NCI-H2107 treated with DMSO at 0.1 percent for 48 hours (cell line): ENCODE measurements at regions not wholly inside any gene's neighbourhood (a gene's known extent, or its start where the extent isn't known, plus 50 kb on each side); places are given as distances from the start of the nearest gene placed in this dataset.

Experiments
- DNase-seq: peaks from one replicate; lab custom pipeline; 2025; ENCODE audit not compliant: unreplicated experiment; lab: John Stamatoyannopoulos, UW

- no peak for DNase-seq
These were observed 274.6 kb upstream of the SALL3 start for GRCh38 chr18:78704971-78705461.

- no peak for DNase-seq
These were observed 270.3 kb upstream of the SALL3 start for GRCh38 chr18:78709261-78709809.

- DNase-seq, result no peak
These were observed 268.3 kb upstream of the SALL3 start for GRCh38 chr18:78711316-78711715.

- no peak for DNase-seq
These were observed 267.6 kb upstream of the SALL3 start for GRCh38 chr18:78711971-78712370.

- no peak for DNase-seq
These were observed 266.5 kb upstream of the SALL3 start for GRCh38 chr18:78713069-78713468.

- DNase-seq, result no peak
These were observed 265.9 kb upstream of the SALL3 start for GRCh38 chr18:78713726-78714125.

GRCh38 chr18:78716022-78716421 lies 263.6 kb upstream of the SALL3 start:
- no peak for DNase-seq

- no peak for DNase-seq
These were observed 263.0 kb upstream of the SALL3 start for GRCh38 chr18:78716581-78716980.

GRCh38 chr18:78717051-78717765 lies 262.4 kb upstream of the SALL3 start:
- DNase-seq, result no peak

- DNase-seq, result no peak
These were observed 261.9 kb upstream of the SALL3 start for GRCh38 chr18:78717766-78718150.

- no peak for DNase-seq
These were observed 259.8 kb upstream of the SALL3 start for GRCh38 chr18:78719821-78720220.

GRCh38 chr18:78720456-78721237 lies 259.0 kb upstream of the SALL3 start:
- no peak for DNase-seq

GRCh38 chr18:78721238-78721875 lies 258.3 kb upstream of the SALL3 start:
- no peak for DNase-seq

GRCh38 chr18:78721981-78722380 lies 257.6 kb upstream of the SALL3 start:
- DNase-seq, result peak; percentile 28

GRCh38 chr18:78722386-78722785 lies 257.2 kb upstream of the SALL3 start:
- DNase-seq, result peak; percentile 28

GRCh38 chr18:78722929-78723710 lies 256.5 kb upstream of the SALL3 start:
- DNase-seq, result no peak

- DNase-seq, result no peak
These were observed 255.3 kb upstream of the SALL3 start for GRCh38 chr18:78724214-78724914.

GRCh38 chr18:78725426-78725825 lies 254.2 kb upstream of the SALL3 start:
- no peak for DNase-seq

- DNase-seq, result no peak
These were observed 253.1 kb upstream of the SALL3 start for GRCh38 chr18:78726326-78727056.
